ENCODE measurements at regions not wholly inside any gene's neighbourhood (a gene's known extent, or its start where the extent isn't known, plus 50 kb on each side); places are given as distances from the start of the nearest gene placed in this dataset.
"Not testable (repeated sequence)": the region's sequence is repeated elsewhere in the genome, so short reads cannot be mapped to it uniquely, and the experiment has no call there.

GRCh38 chr6:21710908-21711627, 117.5 kb downstream of the SOX4 start:
- DNase-seq, result no peak

GRCh38 chr6:21712213-21712612, 118.7 kb downstream of the SOX4 start:
- no peak for DNase-seq

- no peak for DNase-seq
Observed at GRCh38 chr6:21713481-21713880, 119.9 kb downstream of the SOX4 start.

GRCh38 chr6:21715180-21715579, 121.6 kb downstream of the SOX4 start:
- no peak for DNase-seq

- no peak for DNase-seq
Observed at GRCh38 chr6:21722510-21722909, 129.0 kb downstream of the SOX4 start.

GRCh38 chr6:21726676-21727075, 133.1 kb downstream of the SOX4 start:
- DNase-seq, result no peak

- no peak for DNase-seq
Observed at GRCh38 chr6:21728141-21728540, 134.6 kb downstream of the SOX4 start.

GRCh38 chr6:21729431-21729830, 135.9 kb downstream of the SOX4 start:
- DNase-seq, result no peak

- no peak for DNase-seq
Observed at GRCh38 chr6:21730533-21730932, 137.0 kb downstream of the SOX4 start.

- DNase-seq, result no peak
Observed at GRCh38 chr6:21731411-21732031, 138.0 kb downstream of the SOX4 start.

- DNase-seq, result not testable (repeated sequence)
Observed at GRCh38 chr6:21732032-21732730, 138.6 kb downstream of the SOX4 start.

- DNase-seq, result no peak
Observed at GRCh38 chr6:21732731-21733130, 139.2 kb downstream of the SOX4 start.

- no peak for DNase-seq
Observed at GRCh38 chr6:21733311-21733710, 139.8 kb downstream of the SOX4 start.

- DNase-seq, result no peak
Observed at GRCh38 chr6:21734204-21734603, 140.7 kb downstream of the SOX4 start.

- no peak for DNase-seq
Observed at GRCh38 chr6:21738180-21739094, 144.9 kb downstream of the SOX4 start.

GRCh38 chr6:21739241-21739640, 145.7 kb downstream of the SOX4 start:
- DNase-seq, result no peak

GRCh38 chr6:21739838-21740237, 146.3 kb downstream of the SOX4 start:
- no peak for DNase-seq

- no peak for DNase-seq
Observed at GRCh38 chr6:21740376-21741124, 147.0 kb downstream of the SOX4 start.

- DNase-seq, result no peak
Observed at GRCh38 chr6:21741221-21742109, 147.9 kb downstream of the SOX4 start.

GRCh38 chr6:21742238-21742660, 148.7 kb downstream of the SOX4 start:
- no peak for DNase-seq

- DNase-seq, result no peak
Observed at GRCh38 chr6:21744331-21744730, 150.8 kb downstream of the SOX4 start.

All from hippocampal formation (tissue), 2 donors.